OCI-LY7 (cell line): ENCODE measurements at regions not wholly inside any gene's neighbourhood (a gene's known extent, or its start where the extent isn't known, plus 50 kb on each side); places are given as distances from the start of the nearest gene placed in this dataset.

ENCODE experiments used
- BruUV-seq: library from RNA; stranded (reverse); fragments of 400-500 nt; replicated peaks from 2 replicates; lab custom pipeline; 2021; lab: Mats Ljungman, UMichigan
- CTCF ChIA-PET: fragments of 300-600 bp; sonication (Branson Sonifier 250); formaldehyde crosslinking; loops from one replicate; lab custom pipeline; 2022; ENCODE audit warnings: antibody characterized with exemption; ENCODE audit not compliant: unreplicated experiment; lab: Charles Lee
- POLR2A ChIA-PET: fragments of 300-600 bp; sonication (Branson Sonifier 250); formaldehyde crosslinking; loops from one replicate; lab custom pipeline; 2022; ENCODE audit warnings: antibody characterized with exemption; lab: Charles Lee
- DNase-seq: peaks from one replicate; pipeline ENCODE4 v3.0.0-alpha.2; 2015; ENCODE audit warnings: low spot score
- H2AFZ ChIP-seq: fragments of 200-600 bp; sonication (generic), shearing (Covaris generic); 2 replicates; pipeline ENCODE4 v1.6.1; 2014; ENCODE audit warnings: mild to moderate bottlenecking, antibody characterized with exemption, low read length, moderate library complexity
- H3K27ac ChIP-seq: fragments of 200-600 bp; sonication (generic); 2 replicates; pipeline ENCODE4 v1.5.1; 2014; ENCODE audit warnings: mixed run types, low read depth, mild to moderate bottlenecking, moderate library complexity, low read length, inconsistent platforms; ENCODE audit not compliant: poor library complexity, severe bottlenecking
- H3K36me3 ChIP-seq: fragments of 200-600 bp; sonication (generic); 2 replicates; pipeline ENCODE4 v1.6.1; 2014; ENCODE audit warnings: mild to moderate bottlenecking, antibody characterized with exemption, low read length, moderate library complexity, mixed read lengths; ENCODE audit not compliant: insufficient read depth
- H3K4me1 ChIP-seq: fragments of 200-600 bp; sonication (generic); 2 replicates; pipeline ENCODE4 v1.5.1; 2014; ENCODE audit warnings: mild to moderate bottlenecking, low read length; ENCODE audit not compliant: insufficient read depth, poor library complexity, severe bottlenecking
- H3K4me2 ChIP-seq: fragments of 200-600 bp; sonication (generic); 2 replicates; pipeline ENCODE4 v1.6.1; 2014; ENCODE audit warnings: mild to moderate bottlenecking, low read length
- H3K4me3 ChIP-seq: fragments of 200-600 bp; sonication (generic); 2 replicates; pipeline ENCODE4 v1.5.1; 2014; ENCODE audit warnings: mild to moderate bottlenecking, low read depth, low read length; ENCODE audit not compliant: poor library complexity, severe bottlenecking
- H3K79me2 ChIP-seq: fragments of 200-600 bp; sonication (generic); 2 replicates; pipeline ENCODE4 v1.6.1; 2016; ENCODE audit warnings: low read depth, mild to moderate bottlenecking, low read length, moderate library complexity, mixed read lengths; ENCODE audit not compliant: insufficient read depth
- H3K9me2 ChIP-seq: fragments of 200-600 bp; sonication (generic); 2 replicates; pipeline ENCODE4 v1.6.1; 2016; ENCODE audit warnings: mild to moderate bottlenecking, low read length, mixed read lengths; ENCODE audit not compliant: insufficient read depth
- H3K9me3 ChIP-seq: fragments of 200-600 bp; sonication (generic); 2 replicates; pipeline ENCODE4 v1.6.1; 2014; ENCODE audit warnings: mild to moderate bottlenecking, mixed run types, low read length, mixed read lengths
- H4K20me1 ChIP-seq: fragments of 200-600 bp; sonication (generic); 2 replicates; pipeline ENCODE4 v1.6.1; 2014; ENCODE audit warnings: mild to moderate bottlenecking, antibody characterized with exemption, low read length, moderate library complexity, mixed read lengths; ENCODE audit not compliant: insufficient read depth
- EZH2phosphoT487 ChIP-seq: fragments of 200-600 bp; sonication (generic); IDR thresholded peaks from 2 replicates; pipeline ENCODE4 v1.6.1; 2018; ENCODE audit warnings: low read depth, borderline replicate concordance, mild to moderate bottlenecking, mixed run types, antibody characterized with exemption, low read length, moderate library complexity, mixed read lengths
- intact Hi-C: fragments of 100-400 bp; cut with micrococcal nuclease; formaldehyde crosslinking; loops from one replicate; pipeline ENCODE4 v1.10.0; 2022; ENCODE audit not compliant: unreplicated experiment
- TF ChIP-seq, protein P1 (sequence below): fragments of 200-600 bp; sonication (generic); conservative IDR thresholded peaks from 2 replicates; pipeline ENCODE4 v1.5.1; 2014; ENCODE audit warnings: mild to moderate bottlenecking, antibody characterized with exemption, low read length, moderate library complexity, mixed read lengths

DNA sequence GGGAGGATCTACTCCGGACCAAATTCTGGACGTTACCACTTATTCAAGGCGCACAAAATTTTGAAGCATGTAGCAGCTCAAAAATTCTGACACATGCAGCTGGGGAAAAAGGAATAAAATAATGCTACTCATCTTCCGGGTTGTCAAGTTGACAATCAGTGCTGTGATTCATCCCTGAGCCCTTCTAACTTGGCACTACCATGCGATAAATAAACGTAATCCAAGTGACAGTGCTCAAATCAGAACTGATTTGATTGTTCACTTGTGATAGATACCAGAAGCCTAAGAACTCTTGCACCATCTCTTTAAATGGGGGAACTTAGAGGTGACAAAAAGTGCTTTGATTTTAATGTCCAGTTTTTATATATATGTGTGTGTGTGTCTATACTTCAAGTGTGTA is 230.2 kb upstream of the TLE4 start:
- POLR2A ChIA-PET = interaction anchor here (1.2 kb wide), 1 partner anchor 10 kb away, joined by 3 read pairs; no protein-coding TSS in a partner anchor
- intact Hi-C loops = no loop called here

DNA sequence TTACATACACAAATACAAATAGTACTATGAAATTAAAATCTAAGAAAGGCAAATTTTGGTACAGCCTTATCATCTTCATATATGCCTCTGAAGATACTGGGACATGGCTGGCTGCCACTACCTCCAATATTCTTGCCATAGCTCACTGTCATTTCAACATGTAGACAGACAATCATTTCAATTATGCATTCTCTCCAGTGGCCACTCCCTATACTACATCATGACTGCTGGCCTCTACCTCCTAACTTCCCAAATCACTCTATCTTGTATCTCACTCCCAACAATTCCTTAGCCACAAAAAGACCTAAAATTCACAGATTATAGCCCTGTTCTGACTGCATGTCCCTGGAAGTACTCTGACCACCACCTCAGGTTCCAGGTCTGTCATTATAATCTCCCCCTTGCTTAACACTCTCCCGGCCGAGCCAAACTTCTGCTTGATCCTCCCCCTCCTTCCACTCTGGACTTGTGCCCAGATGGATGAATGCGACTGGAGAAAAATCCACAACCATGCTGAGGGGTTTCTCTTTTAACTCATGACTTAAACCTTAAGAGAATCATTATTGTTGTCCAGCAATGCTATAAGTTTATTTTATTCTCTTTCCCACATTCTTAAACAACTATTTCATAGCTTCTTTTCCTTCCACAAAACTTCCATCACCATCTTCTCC is 225.3 kb upstream of the TLE4 start:
- DNase-seq = no peak
- ChIA-PET POLR2A (interaction anchor here (1.0 to 1.5 kb wide), 5 partner anchors 10 to 14 kb away, joined by 3 to 4 read pairs (median 3); no protein-coding TSS in a partner anchor), CTCF (no interaction called here)
- H3K4me2 ChIP-seq = no peak overlapping the region
- no peaks in the 10 kb centered on the region for H3K9me2 ChIP-seq
- no peaks in the 10 kb centered on the region for H4K20me1 ChIP-seq
- no peaks in the 10 kb centered on the region for H3K4me1 ChIP-seq
- H3K9me3 ChIP-seq = no peaks in the 10 kb centered on the region
- intact Hi-C loops = no loop called here
- no peaks in the 10 kb centered on the region for H3K36me3 ChIP-seq
- no peak overlapping the region for H3K4me3 ChIP-seq
- TF ChIP-seq EZH2phosphoT487 = no peak
- TF ChIP-seq, protein P1, sequence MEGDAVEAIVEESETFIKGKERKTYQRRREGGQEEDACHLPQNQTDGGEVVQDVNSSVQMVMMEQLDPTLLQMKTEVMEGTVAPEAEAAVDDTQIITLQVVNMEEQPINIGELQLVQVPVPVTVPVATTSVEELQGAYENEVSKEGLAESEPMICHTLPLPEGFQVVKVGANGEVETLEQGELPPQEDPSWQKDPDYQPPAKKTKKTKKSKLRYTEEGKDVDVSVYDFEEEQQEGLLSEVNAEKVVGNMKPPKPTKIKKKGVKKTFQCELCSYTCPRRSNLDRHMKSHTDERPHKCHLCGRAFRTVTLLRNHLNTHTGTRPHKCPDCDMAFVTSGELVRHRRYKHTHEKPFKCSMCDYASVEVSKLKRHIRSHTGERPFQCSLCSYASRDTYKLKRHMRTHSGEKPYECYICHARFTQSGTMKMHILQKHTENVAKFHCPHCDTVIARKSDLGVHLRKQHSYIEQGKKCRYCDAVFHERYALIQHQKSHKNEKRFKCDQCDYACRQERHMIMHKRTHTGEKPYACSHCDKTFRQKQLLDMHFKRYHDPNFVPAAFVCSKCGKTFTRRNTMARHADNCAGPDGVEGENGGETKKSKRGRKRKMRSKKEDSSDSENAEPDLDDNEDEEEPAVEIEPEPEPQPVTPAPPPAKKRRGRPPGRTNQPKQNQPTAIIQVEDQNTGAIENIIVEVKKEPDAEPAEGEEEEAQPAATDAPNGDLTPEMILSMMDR = no peak
- no peak overlapping the region for H3K27ac ChIP-seq
- no peaks in the 10 kb centered on the region for H3K79me2 ChIP-seq
- no peak overlapping the region for H2AFZ ChIP-seq
- BruUV-seq = no TSS peak

More for the DNA sequence above, 230.2 kb upstream of the TLE4 start:
- Histone ChIP-seq H4K20me1 (no peaks in the 10 kb centered on the region), H2AFZ (no peak overlapping the region), H3K9me3 (no peaks in the 10 kb centered on the region), H3K27ac (no peak overlapping the region), H3K79me2 (no peaks in the 10 kb centered on the region), H3K9me2 (no peaks in the 10 kb centered on the region), H3K4me1 (no peaks in the 10 kb centered on the region), H3K4me2 (no peak overlapping the region), H3K4me3 (no peak overlapping the region), H3K36me3 (no peaks in the 10 kb centered on the region)
- CTCF ChIA-PET = no interaction called here
- TF ChIP-seq, protein P1 = no peak
- no peak for TF ChIP-seq EZH2phosphoT487
- DNase-seq = no peak
- no TSS peak for BruUV-seq

DNA sequence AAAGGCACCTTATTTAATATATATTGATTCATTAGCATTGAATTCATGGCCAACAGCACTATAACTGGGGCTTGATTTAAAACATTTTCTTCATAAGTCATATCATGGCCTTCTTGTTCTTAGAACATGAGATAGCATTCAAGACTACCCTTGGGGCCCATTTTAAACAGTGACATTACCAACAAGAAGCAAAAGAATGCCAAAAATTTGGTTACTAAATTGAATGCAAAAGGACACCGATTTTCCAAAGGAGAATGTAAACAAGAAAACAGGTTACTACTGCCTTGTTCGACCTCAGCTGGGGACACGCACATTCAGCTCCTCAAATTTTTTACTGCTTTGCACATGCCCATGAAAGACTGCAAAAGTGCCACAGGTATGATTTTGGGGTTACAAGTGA is 219.4 kb upstream of the TLE4 start:
- H3K9me2 ChIP-seq = no peaks in the 10 kb centered on the region
- no peaks in the 10 kb centered on the region for H3K79me2 ChIP-seq
- H3K4me3 ChIP-seq = no peak overlapping the region
- H3K36me3 ChIP-seq = no peaks in the 10 kb centered on the region
- BruUV-seq = no TSS peak
- no peaks in the 10 kb centered on the region for H3K4me1 ChIP-seq
- ChIA-PET CTCF (no interaction called here), POLR2A (interaction anchor here (0.6 kb wide), 1 partner anchor 49 kb away, joined by 3 read pairs; no protein-coding TSS in a partner anchor)
- H3K9me3 ChIP-seq = no peaks in the 10 kb centered on the region
- no peak for DNase-seq
- intact Hi-C loops = no loop called here
- H3K4me2 ChIP-seq = no peak overlapping the region
- H3K27ac ChIP-seq = no peak overlapping the region
- no peaks in the 10 kb centered on the region for H4K20me1 ChIP-seq
- TF ChIP-seq EZH2phosphoT487 = no peak
- TF ChIP-seq, protein P1 = no peak
- no peak overlapping the region for H2AFZ ChIP-seq
